ENCODE measurements at regions not wholly inside any gene's neighbourhood (a gene's known extent, or its start where the extent isn't known, plus 50 kb on each side); places are given as distances from the start of the nearest gene placed in this dataset.

GRCh38 chr14:28061006-28061405 lies 705.6 kb upstream of the FOXG1 start:
- Histone ChIP-seq H3K36me3 (no peaks in the 10 kb centered on the region), H3K27me3 (no peaks in the 10 kb centered on the region), H3K27ac (no peak overlapping the region), H3K4me3 (no peak overlapping the region), H3K9me3 (peaks cover 0 to 2% (median 0%) of the 10 kb centered on the region in 12 donors), H3K4me1 (no peaks in the 10 kb centered on the region)
- TF ChIP-seq POLR2A (IDR thresholded peaks at IDR 0.05): no peak
- TF ChIP-seq, protein P1, sequence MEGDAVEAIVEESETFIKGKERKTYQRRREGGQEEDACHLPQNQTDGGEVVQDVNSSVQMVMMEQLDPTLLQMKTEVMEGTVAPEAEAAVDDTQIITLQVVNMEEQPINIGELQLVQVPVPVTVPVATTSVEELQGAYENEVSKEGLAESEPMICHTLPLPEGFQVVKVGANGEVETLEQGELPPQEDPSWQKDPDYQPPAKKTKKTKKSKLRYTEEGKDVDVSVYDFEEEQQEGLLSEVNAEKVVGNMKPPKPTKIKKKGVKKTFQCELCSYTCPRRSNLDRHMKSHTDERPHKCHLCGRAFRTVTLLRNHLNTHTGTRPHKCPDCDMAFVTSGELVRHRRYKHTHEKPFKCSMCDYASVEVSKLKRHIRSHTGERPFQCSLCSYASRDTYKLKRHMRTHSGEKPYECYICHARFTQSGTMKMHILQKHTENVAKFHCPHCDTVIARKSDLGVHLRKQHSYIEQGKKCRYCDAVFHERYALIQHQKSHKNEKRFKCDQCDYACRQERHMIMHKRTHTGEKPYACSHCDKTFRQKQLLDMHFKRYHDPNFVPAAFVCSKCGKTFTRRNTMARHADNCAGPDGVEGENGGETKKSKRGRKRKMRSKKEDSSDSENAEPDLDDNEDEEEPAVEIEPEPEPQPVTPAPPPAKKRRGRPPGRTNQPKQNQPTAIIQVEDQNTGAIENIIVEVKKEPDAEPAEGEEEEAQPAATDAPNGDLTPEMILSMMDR (IDR thresholded peaks at IDR 0.05): no peak
- intact Hi-C loops (cut with DNase I): no loop called here
- DNase-seq: no peak
- 68 to 83% (median 72%) methylated on average over 1 of the region's 1 CpG for WGBS, 4 donors
- no peak for ATAC-seq

DNA sequence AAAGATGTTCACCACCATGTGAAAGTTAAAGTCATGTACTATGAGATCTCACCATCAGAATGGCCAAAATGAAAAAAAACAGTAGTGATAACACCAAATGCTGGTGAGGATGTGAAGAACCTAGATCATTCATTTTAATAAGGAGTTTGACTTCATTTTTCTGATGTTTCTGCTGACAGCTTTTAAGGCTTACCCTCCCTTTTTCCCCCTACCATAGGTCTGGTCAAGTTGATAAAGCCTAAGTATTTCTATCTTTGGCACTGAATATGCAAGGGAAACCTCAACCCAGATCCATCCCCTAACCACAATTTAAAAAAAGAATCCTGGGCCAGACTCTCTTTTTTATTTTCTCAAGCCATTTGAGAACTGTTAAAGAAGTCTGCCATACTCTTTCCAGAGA lies 689.6 kb upstream of the FOXG1 start:
- no peak overlapping the region for H3K27ac ChIP-seq
- intact Hi-C loops (cut with DNase I): no loop called here
- TF ChIP-seq POLR2A (IDR thresholded peaks at IDR 0.05): no peak
- TF ChIP-seq, protein P1 (IDR thresholded peaks at IDR 0.05): no peak
- no peak for ATAC-seq
- DNase-seq: no peak
- H3K4me1 ChIP-seq: no peaks in the 10 kb centered on the region
- no peak overlapping the region for H3K4me3 ChIP-seq
- no peaks in the 10 kb centered on the region for H3K27me3 ChIP-seq
- no peaks in the 10 kb centered on the region for H3K36me3 ChIP-seq
- peaks cover 0 to 16% (median 2%) of the 10 kb centered on the region in 12 donors for H3K9me3 ChIP-seq

GRCh38 chr14:28083389-28083788 lies 683.2 kb upstream of the FOXG1 start:
- peaks cover 0 to 9% (median 0%) of the 10 kb centered on the region in 12 donors for H3K9me3 ChIP-seq
- H3K4me3 ChIP-seq: no peak overlapping the region
- WGBS, 4 donors: 45 to 70% (median 62%) methylated on average over 3 of the region's 3 CpGs
- no peak overlapping the region for H3K27ac ChIP-seq
- H3K36me3 ChIP-seq: no peaks in the 10 kb centered on the region
- intact Hi-C loops (cut with DNase I): no loop called here
- no peaks in the 10 kb centered on the region for H3K27me3 ChIP-seq
- no peak for ATAC-seq
- no peak for DNase-seq
- no peaks in the 10 kb centered on the region for H3K4me1 ChIP-seq
- no peak for TF ChIP-seq POLR2A (IDR thresholded peaks at IDR 0.05)
- TF ChIP-seq, protein P1 (IDR thresholded peaks at IDR 0.05): no peak

GRCh38 chr14:28088125-28088524 lies 678.5 kb upstream of the FOXG1 start:
- H3K4me1 ChIP-seq: no peaks in the 10 kb centered on the region
- no peaks in the 10 kb centered on the region for H3K36me3 ChIP-seq
- H3K27ac ChIP-seq: no peak overlapping the region
- no peak for TF ChIP-seq POLR2A (IDR thresholded peaks at IDR 0.05)
- TF ChIP-seq, protein P1 (IDR thresholded peaks at IDR 0.05): no peak
- H3K27me3 ChIP-seq: no peaks in the 10 kb centered on the region
- DNase-seq (no peak), ATAC-seq (no peak)
- WGBS, 4 donors: 64 to 71% (median 68%) methylated on average over 5 of the region's 5 CpGs
- no peak overlapping the region for H3K4me3 ChIP-seq
- intact Hi-C loops (cut with DNase I): no loop called here
- no peaks in the 10 kb centered on the region for H3K9me3 ChIP-seq

All from heart left ventricle (tissue), 16 donors.